Fibroblast of skin of right quadriceps (primary cell): ENCODE measurements at regions not wholly inside any gene's neighbourhood (a gene's known extent, or its start where the extent isn't known, plus 50 kb on each side); places are given as distances from the start of the nearest gene placed in this dataset.

Source experiments
- DNase-seq: peaks from one replicate; pipeline ENCODE4 v3.0.0-alpha.2; 2013

DNA sequence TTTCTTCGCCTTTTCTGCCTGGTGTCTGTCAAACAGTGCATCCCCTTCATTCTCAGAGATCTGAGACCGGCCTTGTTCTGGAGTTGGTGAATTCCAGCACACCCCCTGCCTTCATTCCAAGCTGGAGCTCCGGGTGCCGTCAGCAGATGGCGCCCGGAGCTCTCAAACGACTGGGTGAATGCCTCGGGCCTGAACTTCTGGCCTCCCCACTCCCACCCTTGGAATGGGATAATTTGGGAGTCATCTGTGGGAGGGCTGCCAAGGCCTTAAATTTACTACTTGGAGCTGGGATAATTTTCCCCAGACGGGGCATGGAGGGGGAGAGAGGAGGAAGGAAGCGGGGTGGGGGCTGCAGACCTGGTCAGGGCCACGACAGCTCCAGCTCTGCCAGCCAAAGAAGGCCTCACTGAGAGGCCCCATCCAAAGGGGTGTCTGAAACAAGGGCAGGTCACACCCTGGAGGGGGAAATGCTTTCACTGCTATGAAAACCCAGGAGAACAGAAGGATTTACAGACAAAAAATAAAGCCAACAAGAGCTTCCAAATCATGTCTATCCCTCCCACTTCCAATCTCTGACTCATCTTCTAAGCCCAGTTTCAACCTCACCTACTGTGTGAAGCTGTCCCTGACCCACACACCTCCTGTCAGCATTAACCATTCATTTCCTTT, 187.9 kb downstream of the OPA1 start:
- DNase-seq, result peak; percentile 96

DNA sequence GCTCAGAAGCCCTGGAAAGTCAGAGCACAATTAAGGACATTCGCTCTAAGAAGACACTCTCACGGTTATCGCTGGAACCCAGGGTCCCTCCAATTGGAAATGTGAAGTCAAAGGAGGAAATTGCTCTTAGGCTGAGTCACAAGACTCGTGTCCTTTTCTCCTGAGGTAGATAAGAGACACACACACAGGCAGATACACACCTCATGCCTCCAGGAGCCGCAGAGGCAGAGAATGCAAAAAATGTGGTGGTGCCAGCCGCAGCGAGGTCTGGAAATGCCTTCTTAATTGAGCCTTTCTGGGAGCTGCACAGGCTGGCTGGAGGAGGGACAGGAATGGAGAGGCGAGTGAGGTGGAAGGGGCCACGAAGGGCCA, 189.3 kb downstream of the OPA1 start:
- peak; percentile 33 for DNase-seq

DNA sequence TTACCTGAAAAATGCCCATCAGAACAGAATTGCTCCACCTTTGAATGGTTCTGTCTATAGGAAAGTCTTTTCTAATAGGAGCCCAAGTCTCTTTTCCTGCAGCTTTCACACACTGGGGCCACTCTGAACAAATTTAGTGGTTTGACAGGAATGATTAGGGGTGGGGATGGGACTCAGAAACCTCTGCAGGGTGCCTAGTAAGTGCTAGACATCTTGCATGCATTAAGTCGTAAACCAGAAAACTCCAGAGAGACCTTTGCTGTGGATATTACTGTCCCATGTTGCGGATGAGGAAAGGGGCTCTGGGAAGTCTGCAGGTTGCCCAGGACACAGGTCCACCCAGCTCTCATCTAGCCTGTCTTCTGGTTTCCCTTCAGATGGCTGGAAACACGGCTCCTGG, 189.7 kb downstream of the OPA1 start:
- no peak for DNase-seq

DNA sequence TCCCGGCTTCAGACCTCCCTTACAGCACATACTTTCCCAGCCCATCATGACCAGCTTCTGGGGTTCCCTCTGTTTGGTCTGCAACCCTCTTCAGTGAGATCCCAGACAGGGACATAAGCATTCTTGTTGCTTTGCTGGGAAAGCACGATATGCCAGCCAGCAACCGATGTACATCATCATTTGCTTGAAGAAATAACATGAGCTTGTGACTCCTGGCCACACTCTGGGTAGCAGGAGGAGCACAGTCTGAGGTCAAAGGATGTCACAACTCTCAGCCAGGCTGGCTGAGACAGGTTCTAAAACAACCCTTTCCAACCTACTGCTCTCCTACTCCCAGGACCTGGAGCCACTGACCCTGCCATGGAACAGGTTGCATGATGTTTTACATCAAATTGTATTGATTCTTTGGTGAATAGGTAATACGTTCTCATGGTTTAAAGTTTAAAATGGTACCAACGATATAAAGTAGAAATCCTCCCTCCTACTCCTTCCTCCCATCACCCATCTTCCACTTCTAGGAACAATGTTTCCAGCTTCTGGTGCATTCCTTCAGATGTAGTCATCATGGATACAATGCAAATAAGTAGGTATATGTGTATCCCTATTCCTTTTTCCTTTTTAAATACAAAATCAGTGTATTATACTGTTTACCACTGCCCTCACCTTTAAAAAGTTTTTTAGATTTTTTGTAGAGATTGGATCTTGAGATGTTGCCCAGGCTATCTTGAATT, 190.3 kb downstream of the OPA1 start:
- DNase-seq, result peak; percentile 54

DNA sequence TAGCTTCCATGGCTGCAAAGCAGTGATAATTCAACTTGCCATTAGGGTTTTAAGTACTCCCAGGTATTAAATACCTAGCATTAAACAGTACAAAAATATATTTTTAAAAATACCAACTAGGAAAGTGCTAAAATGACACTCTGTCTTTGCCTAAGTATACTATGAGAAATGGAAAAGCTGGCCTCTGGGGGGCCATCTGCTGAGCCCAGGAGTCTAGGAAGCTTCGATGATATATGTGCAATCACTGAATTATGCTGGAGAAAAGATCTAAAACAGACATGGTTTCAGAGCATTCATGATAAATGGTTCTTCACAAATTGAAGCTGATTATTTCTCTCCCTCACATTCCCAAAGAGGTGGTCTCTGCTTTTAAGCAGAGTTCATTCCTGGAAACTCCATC, 191.8 kb downstream of the OPA1 start:
- DNase-seq, result no peak

DNA sequence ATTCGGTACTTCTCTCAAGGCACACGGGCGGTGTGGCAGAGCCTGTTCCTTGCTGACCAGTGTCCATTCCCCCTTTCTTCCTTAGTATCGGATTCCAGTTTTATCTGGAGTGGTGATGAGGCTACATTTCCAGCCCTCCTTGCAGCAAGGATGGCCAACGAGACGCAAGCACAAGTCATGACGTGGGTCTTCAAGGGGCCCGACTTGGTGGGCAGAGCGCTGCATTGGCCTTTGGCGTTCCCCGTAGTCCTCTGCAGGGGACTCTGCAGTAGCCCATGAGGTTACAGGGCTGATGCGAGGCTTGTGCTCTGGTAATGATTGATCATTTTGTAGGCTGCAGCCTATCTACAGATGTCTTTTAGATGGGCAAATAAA, 194.5 kb downstream of the OPA1 start:
- no peak for DNase-seq

DNA sequence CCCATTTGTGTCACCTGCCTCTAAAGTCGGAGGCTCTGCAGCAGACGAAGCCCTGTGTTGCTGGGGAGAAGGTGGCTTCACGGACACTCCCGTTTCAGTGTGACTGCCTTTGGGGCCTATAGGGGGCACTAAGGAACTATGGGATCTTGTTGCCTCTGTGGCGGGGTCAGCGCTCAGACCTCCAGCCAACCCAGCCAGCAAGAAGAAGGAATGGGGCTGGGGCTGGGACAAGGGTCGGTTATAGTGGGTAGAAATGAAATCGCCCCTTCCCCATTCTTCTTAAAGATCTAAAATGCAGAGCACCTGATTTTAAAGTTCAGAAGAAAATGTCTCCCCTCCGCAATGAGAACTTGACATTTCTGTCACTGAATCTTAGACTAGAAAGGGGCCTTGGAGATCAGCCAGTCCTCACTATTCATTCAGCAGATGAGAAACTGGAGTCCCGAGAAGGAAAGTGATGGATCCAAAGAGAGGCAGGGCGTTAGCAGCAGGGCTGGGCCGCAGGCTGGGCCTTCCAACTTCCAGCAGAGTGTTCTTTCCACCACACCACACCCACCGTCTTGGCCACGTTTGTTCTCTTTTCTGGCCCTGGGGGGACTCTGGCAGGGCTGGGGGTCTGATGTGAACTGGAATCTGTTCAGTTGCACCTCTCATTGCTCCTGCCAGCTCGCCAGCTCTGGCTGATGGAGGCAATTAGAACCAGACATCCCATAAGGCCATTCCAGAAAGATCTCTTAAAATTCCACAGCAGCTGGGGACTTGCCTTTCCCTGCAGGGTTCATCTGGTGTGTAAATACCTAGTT, 195.4 kb downstream of the OPA1 start:
- peak; percentile 56 for DNase-seq

DNA sequence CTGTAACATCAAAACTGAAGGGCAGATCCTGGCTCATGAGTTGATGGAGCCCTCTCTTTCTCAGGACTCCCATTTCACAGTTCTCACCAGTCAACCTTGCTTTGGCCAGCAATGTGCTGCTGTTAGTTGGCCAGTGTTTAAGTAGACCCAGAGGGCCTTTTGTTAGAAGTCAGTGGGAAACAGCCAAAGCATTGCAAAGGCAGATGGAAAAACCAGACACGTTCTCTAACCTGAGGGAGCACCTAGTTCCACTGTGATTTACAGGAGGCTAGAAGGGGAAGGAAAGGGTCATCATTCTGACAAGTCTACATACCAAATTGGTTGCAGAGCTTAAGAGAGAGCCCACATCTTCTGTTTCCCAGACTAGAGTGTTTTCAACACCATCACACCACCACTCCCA, 196.4 kb downstream of the OPA1 start:
- DNase-seq, result no peak

DNA sequence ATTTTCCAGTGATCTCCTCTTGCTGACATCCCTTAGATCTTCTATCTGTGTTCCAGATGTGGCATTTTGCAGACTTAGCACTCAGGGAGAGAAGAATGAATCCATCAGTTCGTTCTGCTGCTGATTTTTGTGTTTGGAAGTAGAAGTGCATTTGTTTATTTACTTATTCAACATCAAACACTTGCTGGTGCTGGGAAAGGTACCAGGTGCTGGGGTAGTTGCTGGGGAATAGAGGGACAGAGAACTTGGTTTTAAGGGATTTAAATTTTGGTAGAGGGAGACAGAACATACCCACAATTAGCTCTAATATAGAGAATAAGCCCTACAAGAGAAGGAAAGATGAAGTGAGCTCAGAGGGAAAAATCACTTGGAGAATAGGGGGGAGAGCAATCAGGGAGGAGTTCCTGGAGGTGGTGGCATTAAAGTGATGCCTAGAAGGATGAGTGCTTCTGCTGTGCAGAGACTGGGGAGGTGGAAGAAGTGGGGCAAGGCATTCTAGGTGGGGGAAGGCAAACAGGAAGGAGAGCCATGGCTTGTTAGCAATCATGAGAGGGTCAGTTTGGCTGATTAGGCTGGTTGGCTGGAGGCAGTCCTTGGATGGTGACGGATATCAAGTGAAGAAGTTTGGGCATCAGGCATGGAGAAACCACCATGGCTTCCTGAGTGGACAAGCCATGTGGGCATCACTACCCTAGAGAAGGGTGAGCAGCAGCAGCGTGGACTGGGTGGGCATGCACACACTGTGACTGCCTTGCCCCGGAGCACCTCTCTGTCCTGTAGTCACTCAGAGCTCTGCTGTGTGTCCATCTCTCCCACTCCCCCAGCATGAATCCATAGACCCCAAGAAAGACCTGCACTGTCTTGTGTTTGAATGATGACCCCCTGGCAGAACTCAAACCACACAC, 197.3 kb downstream of the OPA1 start:
- no peak for DNase-seq

DNA sequence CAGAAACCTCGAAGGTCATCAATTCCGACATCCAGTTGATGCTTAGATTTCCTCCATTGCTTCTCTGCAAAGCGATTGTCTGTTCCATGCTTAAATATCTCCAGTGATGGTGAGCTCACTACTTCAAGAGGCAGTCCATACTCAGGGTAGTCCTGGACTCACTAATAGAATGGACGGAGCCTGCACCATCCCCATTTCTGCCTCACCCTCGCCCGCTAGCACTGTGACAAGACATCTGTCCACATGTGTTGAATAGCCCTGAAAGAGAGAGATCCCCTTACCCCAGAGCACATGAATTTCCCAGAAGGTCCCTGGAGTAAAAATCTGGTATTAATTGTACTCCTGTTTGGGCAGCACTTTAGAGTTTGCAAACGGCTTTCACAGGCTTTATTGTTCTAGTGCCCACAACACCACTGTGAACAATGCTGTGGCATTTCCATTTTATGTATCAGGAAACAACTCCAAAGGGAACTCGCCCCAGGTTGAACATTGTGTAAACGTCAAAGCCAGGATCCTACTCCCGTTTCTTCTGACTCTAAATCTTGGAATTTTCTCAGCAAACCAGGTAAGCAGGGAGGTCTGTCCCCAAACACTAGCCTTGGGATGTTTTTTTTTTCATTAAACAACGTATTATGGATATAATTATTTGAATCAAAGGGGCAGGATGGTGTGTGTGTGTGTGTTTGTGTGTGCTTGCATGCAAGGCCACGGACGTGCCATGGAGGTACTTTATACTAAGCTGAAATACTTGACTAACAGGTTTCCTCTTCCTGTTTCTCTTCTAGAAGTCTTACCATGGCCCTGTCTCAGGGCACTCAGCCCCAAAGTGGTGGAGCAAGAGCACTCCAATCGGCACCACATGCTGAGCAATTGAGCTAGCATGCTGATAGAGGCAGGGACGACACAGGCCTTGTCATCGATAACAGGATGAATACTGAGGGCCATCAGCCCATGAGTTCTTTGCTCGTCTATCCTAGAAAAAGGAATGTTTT, 198.3 kb downstream of the OPA1 start:
- DNase-seq, result no peak

DNA sequence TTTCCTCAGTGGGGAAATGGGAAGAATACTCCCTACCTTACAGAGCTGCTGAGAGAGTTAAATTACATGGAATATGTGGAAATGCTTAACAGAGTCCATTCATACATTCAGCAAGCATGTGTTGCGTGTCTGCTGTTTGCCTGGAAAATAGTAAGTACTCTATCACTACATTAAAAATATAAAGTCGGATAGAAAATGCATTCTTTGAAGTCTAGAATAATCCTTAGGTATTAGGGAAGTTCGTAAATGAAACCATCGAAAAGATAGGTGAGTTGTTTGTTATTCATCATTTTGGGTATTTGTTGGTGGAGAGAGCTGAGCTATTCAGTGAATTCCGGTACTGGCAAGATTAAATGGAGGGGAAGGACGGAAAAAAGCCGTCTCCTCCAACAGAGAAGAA, 200.1 kb downstream of the OPA1 start:
- no peak for DNase-seq

DNA sequence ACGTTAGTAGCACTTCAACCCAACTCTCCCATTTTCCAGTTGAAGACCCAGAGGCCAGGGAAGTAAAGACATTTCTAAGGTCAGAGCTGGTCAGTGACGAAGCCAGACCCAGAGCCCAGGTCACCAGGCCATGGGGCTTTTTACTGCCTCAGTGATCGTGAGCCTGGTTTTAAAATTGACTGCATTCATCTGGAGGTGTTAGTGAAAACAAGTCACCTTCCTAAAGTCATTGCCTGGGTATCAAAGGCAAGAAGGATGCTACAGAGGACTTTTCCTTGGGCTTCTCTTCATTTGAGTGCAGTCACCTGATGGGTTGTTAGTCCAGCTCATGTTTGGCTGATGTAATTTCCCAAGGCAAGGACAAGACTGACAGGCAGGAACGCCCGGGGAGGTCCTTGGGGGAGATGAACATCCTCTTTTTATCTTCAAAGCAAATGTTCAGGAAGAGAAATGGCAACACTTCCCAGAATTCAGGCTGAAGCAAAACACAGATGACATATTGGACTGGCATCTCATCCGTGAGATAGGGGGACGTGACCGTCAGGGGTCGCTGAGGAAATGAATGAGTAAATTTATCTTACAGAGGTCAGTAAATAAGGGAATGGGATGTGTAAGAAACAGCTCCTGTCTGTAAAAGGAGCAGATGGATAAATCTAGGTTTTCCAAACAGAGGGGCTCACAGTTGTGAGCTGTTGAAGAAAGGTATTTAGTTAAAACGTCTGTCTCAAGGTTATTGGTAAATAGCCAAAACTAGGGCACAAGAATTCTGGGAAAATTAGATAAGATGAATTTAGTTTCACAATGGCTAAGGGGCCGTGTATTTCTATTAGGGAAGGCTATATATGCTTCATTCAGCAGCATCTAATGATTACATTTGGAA, 201.2 kb downstream of the OPA1 start:
- DNase-seq, result peak; percentile 51

DNA sequence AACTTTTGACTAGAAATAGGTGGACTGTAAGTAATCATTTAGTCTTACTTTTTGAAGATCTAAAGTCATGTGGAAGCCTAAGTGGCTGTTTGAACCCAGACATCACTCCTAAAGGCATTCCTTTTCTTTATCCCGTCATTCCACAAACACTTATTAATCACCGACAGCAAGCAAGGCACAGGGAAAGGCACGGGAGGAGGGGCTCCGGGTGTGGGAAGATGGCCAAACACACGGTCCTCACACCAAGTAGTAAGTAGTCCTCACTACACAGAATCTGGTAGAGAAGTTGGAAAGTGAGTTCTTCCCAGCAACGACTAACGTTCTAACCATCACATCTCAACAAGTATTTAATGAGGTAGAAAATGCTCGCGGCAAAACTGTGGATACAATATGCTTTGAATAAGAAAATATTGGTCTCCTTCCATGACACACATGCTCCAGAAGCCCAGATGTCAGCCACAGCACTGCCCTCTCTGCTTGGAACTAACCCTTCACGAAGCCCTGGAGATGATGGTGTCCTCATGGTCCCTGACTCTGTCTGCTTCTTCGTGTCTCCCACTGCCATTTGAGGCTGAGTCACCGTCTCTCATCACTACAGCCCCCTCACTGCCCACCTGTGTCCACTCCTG, 202.2 kb downstream of the OPA1 start:
- peak; percentile 58 for DNase-seq

DNA sequence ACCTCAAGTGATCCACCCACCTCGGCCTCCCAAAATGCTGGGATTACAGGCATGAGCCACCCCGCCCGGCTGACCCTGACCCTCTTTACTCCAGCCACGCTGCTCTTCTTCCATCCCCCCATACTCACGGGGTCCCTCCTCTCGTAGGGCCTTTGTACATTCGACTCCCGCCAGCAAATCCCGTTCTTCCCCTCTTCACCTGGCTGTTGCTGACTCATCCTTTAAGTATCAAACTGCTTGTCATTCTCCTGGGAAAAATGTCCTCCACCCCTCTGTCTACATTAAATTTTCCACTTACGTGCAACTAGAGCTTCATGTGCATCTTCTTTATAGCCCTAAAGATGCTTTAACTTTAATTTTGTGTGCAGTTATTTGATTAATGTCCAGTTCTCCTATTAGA, 203.1 kb downstream of the OPA1 start:
- DNase-seq, result no peak

DNA sequence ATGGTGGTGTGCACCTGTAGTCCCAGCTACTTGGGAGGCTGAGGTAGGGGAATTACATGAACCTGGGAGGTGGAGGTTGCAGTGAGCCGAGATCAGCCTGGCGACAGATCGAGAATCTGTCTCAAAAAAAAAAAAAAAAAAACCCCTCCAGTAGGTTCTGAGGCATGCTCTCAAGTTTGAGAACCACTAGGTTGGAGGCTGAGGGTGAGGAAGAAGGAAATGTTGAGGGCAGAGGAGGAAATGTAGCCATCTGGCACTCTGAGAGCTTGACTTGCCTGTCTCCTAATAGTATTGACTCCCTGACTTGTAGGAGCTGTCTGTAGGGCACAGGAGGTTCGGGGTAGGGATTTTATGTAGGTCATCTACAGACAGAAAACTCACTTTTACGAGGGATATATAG, 204.6 kb downstream of the OPA1 start:
- DNase-seq, result no peak

DNA sequence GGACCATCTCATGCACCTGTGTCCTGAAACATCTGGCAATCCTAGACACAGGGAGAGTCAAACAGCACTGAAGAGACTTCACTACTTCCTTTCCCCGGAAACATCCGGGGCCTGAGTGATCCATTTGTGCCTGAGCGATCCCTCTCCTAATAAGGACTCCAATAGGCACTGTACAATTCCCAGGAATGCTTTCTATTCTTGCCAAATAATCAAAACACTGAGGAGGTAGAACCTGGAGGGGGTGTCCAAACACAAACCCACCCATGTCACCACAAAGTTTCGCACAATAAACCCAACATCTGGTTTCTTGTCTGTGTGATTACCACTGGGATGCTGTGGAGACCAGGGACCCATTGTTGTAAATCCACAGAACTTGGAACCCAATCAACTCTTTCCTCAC, 205.0 kb downstream of the OPA1 start:
- DNase-seq, result no peak

DNA sequence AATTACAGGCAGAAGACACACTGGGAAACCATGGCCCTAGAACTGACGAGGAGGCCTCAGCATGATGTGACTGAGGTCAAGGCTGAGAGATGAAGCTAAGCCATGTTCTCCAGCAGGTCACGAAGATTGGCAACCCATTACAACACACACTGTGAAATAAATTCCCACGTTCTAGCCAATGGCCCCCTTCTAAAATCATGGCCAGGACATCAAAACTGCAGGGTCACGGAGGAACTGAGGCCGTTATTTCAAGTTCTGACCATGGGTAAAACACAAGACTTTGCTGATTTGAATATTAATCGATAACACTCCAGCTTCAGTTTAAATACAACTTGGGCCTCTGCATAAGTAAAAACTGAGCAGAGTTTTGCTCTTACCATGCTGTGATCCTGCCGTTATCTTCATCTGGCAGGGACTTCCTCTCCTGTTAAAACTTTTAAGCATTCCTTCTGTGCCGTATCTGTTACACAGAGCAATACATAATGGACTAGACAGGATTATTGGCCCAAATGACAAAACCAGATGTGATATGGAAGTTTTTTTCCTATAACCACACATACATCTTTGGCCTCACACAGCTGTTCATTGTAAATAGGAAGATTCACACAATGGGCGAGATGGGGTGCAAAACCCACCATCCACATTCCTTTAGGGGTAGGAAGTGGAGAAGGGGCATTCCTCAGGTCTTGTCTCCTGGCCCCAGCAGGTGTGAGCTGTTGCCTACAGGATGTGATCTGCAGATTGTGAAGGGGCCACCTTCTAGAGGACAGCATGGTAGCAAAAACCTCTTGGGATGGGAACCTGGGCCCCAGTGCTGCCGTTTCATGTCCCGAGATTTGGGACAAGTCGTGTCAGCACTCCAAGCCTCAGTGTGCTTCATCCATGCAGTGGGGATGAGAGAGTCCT, 207.4 kb downstream of the OPA1 start:
- DNase-seq, result no peak

DNA sequence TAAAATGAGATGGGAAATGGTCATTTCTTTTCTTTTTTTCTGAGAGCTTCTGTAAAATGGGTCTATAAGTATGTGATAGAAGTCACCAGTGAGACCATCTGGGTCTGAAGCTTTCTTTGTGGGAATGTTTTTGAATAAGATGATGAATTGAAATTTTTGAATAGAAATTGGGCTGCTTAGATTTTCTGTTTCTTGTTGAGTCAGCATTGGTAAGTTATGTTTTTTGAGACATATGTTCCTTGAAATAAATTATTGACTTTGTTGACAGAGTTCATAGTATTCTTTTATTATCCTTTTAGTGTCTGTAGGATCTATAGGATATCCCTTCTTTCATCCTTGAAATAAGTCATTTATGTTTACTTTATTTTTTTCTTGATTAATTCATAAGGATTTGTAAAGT, 208.1 kb downstream of the OPA1 start:
- DNase-seq, result no peak

DNA sequence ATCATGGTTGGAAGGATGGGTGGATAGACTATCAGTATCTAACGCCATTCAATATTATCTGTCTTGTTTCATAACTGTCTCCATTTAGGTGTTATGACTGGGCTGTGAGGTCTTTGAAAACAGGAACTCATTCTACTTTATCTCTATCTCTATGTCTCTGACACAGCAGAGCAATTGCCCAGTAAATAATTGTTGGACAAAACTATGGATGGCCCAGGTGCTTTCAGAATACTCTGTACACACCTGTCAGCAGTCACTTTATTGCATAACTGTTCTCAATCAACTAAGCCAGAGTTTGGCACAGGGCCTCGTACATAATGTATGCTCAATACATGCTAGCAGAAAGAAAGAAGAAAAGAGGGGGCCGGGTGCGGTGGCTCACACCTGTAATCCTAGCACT, 210.3 kb downstream of the OPA1 start:
- no peak for DNase-seq
